Thyroid gland (tissue), 4 donors: ENCODE measurements at regions not wholly inside any gene's neighbourhood (a gene's known extent, or its start where the extent isn't known, plus 50 kb on each side); places are given as distances from the start of the nearest gene placed in this dataset.

Experiments used
- DNase-seq, 2 donors: peaks; one replicate each; pipeline ENCODE4 v3.0.0-alpha.2; 2019
- H3K27ac ChIP-seq, 3 donors: fragments of 200-600 bp; sonication (generic); 1 replicate in 2 of 3; 2 replicates in 1 of 3; pipeline ENCODE4 v1.5.1; 2016 to 2019; ENCODE audit warnings: mild to moderate bottlenecking in 1 of 3, moderate library complexity in 1 of 3
- H3K27me3 ChIP-seq: fragments of 200-600 bp; sonication (generic); one replicate; pipeline ENCODE4 v1.5.1; 2019
- H3K36me3 ChIP-seq, 2 donors: fragments of 200-600 bp; sonication (generic); one replicate each; pipeline ENCODE4 v1.5.1; 2016 to 2019
- H3K4me1 ChIP-seq, 2 donors: fragments of 200-600 bp; sonication (generic); one replicate each; pipeline ENCODE4 v1.5.1; 2017 to 2019
- H3K4me3 ChIP-seq, 3 donors: fragments of 200-600 bp; sonication (generic); replicated peaks in 1 of 3; 1 replicate in 2 of 3; 2 replicates in 1 of 3; pipeline ENCODE4 v1.5.1; 2016; ENCODE audit warnings: mild to moderate bottlenecking in 1 of 3
- H3K9me3 ChIP-seq: fragments of 200-600 bp; sonication (generic); one replicate; pipeline ENCODE4 v1.5.1; 2017
- POLR2A ChIP-seq, 2 donors: fragments of 450-650 bp; IDR thresholded peaks; one replicate each; pipeline ENCODE4 v1.6.1; 2017; ENCODE audit warnings: antibody characterized with exemption in 2 of 2, mild to moderate bottlenecking in 2 of 2, moderate library complexity in 1 of 2
- WGBS, 2 donors: methylation state at CpG; one replicate each; pipeline ENCODE4 v1.1.5; 2017; 5-methylcytosine and 5-hydroxymethylcytosine counted together
- intact Hi-C: fragments of 100-400 bp; cut with DNase I; formaldehyde crosslinking; loops from one replicate; pipeline ENCODE4 v1.15.1; 2023
- TF ChIP-seq, protein P1 (sequence below), 6 experiments: fragments of 200-600 bp in 3 of 6; fragments of 450-650 bp in 3 of 6; sonication (generic) in 3 of 6; IDR thresholded peaks; one replicate each; pipeline ENCODE4 v1.5.1; 2016 to 2019; ENCODE audit warnings: antibody characterized with exemption in 6 of 6, mild to moderate bottlenecking in 2 of 6, inconsistent platforms in 1 of 6, moderate library complexity in 1 of 6

DNA sequence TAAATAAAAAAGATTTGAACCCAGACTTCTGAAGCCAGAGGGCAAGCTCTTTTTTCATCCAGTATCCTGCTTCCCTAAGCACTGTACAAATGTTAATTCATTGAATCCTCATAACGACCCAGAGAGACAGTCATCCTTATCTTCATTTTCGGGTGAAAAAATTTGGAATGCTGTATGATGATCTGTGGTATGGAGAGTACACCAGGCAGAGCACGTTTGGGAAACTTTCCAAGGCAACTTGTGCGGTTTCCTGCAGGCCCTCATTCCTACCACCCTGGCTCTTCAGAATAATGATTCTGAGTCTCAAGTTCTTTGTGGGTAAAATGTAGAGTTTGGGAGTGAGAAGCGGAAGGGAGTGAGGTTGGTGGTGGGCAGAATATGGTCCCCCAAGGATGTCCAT is 177.9 kb upstream of the CADM1 start:
- intact Hi-C loops = no loop called here
- Histone ChIP-seq H3K9me3 (no peaks in the 10 kb centered on the region), H3K4me3 (no peak overlapping the region), H3K27ac (no peak overlapping the region), H3K4me1 (peaks cover 26 to 31% of the 10 kb centered on the region in 2 donors), H3K36me3 (no peaks in the 10 kb centered on the region), H3K27me3 (no peaks in the 10 kb centered on the region)
- 83 to 84% methylated on average over 5 of the region's 5 CpGs for WGBS, 2 donors
- no peak for DNase-seq
- TF ChIP-seq, protein P1, sequence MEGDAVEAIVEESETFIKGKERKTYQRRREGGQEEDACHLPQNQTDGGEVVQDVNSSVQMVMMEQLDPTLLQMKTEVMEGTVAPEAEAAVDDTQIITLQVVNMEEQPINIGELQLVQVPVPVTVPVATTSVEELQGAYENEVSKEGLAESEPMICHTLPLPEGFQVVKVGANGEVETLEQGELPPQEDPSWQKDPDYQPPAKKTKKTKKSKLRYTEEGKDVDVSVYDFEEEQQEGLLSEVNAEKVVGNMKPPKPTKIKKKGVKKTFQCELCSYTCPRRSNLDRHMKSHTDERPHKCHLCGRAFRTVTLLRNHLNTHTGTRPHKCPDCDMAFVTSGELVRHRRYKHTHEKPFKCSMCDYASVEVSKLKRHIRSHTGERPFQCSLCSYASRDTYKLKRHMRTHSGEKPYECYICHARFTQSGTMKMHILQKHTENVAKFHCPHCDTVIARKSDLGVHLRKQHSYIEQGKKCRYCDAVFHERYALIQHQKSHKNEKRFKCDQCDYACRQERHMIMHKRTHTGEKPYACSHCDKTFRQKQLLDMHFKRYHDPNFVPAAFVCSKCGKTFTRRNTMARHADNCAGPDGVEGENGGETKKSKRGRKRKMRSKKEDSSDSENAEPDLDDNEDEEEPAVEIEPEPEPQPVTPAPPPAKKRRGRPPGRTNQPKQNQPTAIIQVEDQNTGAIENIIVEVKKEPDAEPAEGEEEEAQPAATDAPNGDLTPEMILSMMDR (IDR thresholded peaks at IDR 0.05) = no peak
- TF ChIP-seq POLR2A (IDR thresholded peaks at IDR 0.05) = no peak

DNA sequence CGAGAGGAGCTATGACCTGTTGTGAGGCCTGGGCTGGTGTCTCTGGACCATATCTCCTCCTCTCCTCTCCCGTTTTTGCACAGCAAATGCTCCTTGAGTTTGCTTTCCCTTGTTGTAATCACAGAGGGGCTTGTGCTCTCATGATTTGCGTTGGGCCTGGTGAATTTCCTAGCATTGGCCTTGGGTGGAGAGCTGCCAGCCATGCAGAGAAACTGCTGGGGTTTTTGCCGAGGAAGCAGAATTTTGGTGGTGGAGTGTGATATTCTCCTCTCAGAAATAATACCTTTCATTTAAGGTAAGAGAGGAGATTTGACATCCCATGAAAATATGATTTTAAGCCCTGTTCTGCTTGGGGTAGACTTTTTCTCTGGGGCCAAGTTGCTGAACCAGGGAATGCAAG is 175.7 kb upstream of the CADM1 start:
- intact Hi-C loops = no loop called here
- WGBS, 2 donors = 30 to 38% methylated on average over 4 of the region's 4 CpGs
- Histone ChIP-seq H3K27ac (peak overlapping the region; percentile 39 to 63 (median 61)), H3K36me3 (no peaks in the 10 kb centered on the region), H3K4me1 (peaks cover 26 to 32% of the 10 kb centered on the region in 2 donors), H3K27me3 (no peaks in the 10 kb centered on the region), H3K4me3 (no peak overlapping the region), H3K9me3 (no peaks in the 10 kb centered on the region)
- TF ChIP-seq, protein P1 (IDR thresholded peaks at IDR 0.05) = no peak
- no peak for TF ChIP-seq POLR2A (IDR thresholded peaks at IDR 0.05)
- DNase-seq = peak; percentile 51 to 70

DNA sequence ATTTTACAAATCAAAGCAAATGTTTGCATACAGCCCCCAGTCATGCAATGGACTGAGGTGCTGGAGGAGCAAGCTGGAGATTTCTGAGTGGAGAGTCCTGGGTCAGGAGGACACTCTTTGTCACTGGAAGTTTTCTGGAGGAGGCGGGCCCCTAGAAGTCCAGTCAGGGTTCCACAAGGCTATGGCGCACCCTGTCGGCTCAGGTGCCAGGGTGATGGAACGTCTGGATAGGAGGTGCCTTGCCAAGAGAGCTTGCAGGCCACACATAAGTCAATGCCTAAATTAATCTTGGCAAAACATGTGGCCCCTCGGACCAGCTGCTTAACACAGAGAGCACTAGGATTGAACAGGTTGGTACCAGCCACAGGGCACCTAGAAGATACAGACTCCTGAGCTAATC is 174.7 kb upstream of the CADM1 start:
- no peak overlapping the region for H3K4me3 ChIP-seq
- H3K9me3 ChIP-seq = no peaks in the 10 kb centered on the region
- no peaks in the 10 kb centered on the region for H3K36me3 ChIP-seq
- intact Hi-C loops = no loop called here
- peaks cover 26 to 32% of the 10 kb centered on the region in 2 donors for H3K4me1 ChIP-seq
- no peak for TF ChIP-seq POLR2A (IDR thresholded peaks at IDR 0.05)
- TF ChIP-seq, protein P1 (IDR thresholded peaks at IDR 0.05) = no peak
- WGBS, 2 donors = 69 to 80% methylated on average over 5 of the region's 5 CpGs
- no peaks in the 10 kb centered on the region for H3K27me3 ChIP-seq
- peak overlapping the region; percentile 20 to 63 (median 61) for H3K27ac ChIP-seq
- no peak for DNase-seq

DNA sequence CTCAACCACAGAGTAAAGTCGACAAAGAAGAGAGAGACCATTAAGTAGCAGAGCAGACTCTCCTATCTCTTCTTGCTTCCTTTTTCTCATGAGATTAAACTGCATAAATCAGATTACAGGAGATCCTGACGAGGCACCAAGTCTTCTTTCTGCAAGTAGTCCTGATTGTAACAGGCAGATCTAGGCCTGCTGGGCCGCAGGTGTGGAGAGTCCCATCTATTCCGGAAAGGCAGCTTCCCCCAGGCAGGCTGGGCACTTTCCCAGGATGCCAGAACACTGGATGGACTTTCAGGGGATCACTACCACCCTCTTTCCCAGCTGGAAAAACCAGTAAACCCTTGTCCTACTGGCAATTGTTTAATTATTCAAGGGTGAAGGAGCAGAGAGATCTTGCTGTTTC is 173.0 kb upstream of the CADM1 start:
- TF ChIP-seq POLR2A (IDR thresholded peaks at IDR 0.05) = no peak
- TF ChIP-seq, protein P1 (IDR thresholded peaks at IDR 0.05) = no peak
- no peaks in the 10 kb centered on the region for H3K27me3 ChIP-seq
- H3K27ac ChIP-seq = no peak overlapping the region
- peak; percentile 47 to 55 for DNase-seq
- WGBS, 2 donors = 68 to 69% methylated on average over 4 of the region's 4 CpGs
- no peak overlapping the region for H3K4me3 ChIP-seq
- H3K4me1 ChIP-seq = peaks cover 26 to 32% of the 10 kb centered on the region in 2 donors
- H3K36me3 ChIP-seq = no peaks in the 10 kb centered on the region
- intact Hi-C loops = no loop called here
- no peaks in the 10 kb centered on the region for H3K9me3 ChIP-seq

DNA sequence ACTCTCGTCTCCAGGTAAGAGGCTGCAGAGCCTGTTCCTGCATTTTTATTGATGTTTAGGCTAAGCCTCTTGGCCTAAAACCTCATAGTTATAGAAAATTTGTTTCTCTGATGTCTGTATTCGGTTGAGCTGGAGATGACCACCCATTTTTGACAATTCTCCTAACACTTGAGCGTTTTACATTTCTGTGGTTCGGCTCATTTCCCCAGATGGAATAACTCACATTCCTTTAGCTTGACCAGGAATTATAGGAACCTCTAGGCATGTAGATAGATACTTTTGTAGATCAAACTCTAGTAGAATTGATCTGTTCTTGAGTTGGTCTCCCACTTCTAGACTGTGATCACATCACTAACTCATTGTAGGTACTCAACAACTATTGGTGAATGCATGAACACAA is 172.6 kb upstream of the CADM1 start:
- 90 to 93% methylated on average over 4 of the region's 4 CpGs for WGBS, 2 donors

More for the DNA sequence above, 172.6 kb upstream of the CADM1 start:
- Histone ChIP-seq H3K27me3 (no peaks in the 10 kb centered on the region), H3K4me1 (peaks cover 26 to 32% of the 10 kb centered on the region in 2 donors), H3K36me3 (no peaks in the 10 kb centered on the region), H3K27ac (no peak overlapping the region), H3K9me3 (no peaks in the 10 kb centered on the region), H3K4me3 (no peak overlapping the region)
- intact Hi-C loops = no loop called here
- no peak for DNase-seq
- no peak for TF ChIP-seq POLR2A (IDR thresholded peaks at IDR 0.05)
- TF ChIP-seq, protein P1 (IDR thresholded peaks at IDR 0.05) = no peak
